Renal cortex interstitium (tissue), 11 donors: ENCODE measurements at regions not wholly inside any gene's neighbourhood (a gene's known extent, or its start where the extent isn't known, plus 50 kb on each side); places are given as distances from the start of the nearest gene placed in this dataset.

ENCODE experiments used
- DNase-seq, 11 donors: peaks; one replicate each; pipeline ENCODE4 v3.0.0-alpha.2; 2013; ENCODE audit warnings: low read depth in 9 of 11, low spot score in 4 of 11; ENCODE audit errors: extremely low read depth in 1 of 11

GRCh38 chr5:125012727-125013451 is 266.4 kb upstream of the ZNF608 start:
- no peak for DNase-seq

DNA sequence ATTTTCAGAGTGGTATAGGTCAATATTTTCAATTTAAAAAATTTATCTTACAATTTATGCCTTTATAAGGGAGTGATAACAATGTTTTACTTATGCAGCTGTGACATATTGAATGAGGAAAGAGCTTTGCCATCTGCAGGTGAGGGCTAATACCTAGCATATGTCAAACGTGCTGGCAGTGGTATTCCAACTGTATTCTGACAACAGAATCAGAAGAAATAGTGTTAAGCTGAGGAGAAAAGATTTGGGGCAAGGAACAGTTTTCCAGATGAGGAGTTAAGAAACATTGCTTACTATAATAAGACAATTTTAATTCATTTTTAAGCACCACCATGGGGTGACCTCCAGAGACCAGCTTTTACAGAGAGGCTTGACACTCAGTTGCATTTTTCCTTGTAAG is 267.8 kb upstream of the ZNF608 start:
- DNase-seq: no peak

DNA sequence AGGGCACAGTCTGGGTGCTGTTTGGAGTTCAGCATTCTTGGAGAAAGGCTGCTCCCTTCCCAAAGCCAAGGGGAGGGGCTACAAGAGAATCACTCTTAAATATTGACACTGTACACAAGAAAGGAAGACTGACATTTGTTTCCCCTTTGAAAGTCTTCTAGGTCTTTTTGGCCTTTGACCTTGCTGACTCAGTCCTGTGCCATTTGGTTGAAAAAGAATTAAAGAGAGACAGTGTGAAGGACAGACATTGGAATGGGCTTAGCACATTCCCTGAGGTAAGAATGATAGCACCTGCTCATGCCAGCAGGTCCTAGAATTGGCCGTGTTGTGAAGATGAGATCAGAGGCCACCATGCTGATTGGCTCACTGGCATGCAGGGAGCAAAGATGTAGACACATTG is 271.4 kb upstream of the ZNF608 start:
- DNase-seq: no peak

DNA sequence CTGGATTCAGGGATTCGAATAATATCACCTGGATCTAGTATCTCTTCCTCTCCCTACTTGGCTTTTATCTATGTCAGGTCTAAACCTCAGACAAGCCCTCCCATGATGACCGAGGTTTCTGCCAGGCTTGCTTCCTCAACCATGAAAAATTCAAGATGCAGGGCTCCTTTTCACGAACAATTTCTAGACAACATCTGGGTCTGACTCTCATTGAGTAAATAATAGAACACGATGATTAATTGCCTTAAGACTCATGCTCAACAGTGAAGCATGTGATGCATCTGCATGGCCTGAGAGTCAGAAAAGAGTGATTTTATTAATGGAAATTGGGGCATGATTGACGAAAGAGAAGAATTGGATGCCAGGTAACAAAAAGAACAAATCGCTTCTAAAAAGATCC is 277.2 kb upstream of the ZNF608 start:
- DNase-seq: no peak

GRCh38 chr5:125026867-125027731 is 280.7 kb upstream of the ZNF608 start:
- no peak for DNase-seq

GRCh38 chr5:125032286-125032685 is 285.8 kb upstream of the ZNF608 start:
- no peak for DNase-seq

GRCh38 chr5:125033602-125034001 is 287.2 kb upstream of the ZNF608 start:
- DNase-seq: no peak

DNA sequence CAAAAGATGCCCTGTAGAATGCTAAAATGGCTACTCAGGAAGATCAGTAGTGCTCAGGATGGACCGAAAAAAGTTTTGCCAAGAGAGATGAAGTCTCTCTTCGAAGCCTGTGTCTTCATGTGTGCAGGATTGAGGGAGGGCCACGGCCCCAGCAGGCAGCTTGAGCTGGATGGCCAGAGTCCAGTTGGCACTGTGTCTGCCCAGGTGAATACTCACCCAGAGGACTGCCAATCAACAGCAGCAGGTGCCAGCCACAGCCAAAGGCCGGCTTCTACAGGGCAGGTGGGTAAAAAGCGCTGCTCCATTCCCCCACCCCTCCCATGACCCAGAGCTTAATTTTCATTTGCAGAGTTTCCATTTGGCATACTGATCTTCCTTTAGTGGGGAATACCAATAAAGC is 287.9 kb upstream of the ZNF608 start:
- DNase-seq: no peak

- DNase-seq: no peak
Observed at GRCh38 chr5:125036494-125036893, 290.1 kb upstream of the ZNF608 start.

GRCh38 chr5:125037020-125037419 is 290.6 kb upstream of the ZNF608 start:
- no peak for DNase-seq

DNA sequence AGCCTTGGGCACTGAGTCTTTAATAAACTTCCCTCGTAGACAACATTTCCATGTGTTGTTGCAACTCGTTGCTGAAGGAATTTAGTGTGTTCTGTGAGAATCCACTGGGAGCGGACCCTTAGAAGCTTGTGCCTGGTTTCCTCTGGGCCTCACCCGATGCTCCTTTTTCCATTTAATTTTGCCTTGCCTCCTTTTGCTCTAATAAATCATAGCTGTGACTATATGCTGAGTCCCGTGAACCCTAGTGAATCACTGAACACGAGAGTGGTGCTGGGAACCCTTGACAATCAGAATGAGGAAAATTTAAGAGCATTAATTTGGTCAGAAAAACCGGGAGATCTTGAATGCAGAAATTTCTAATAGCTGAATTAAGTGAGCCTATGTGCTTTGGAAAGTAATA is 291.1 kb upstream of the ZNF608 start:
- no peak for DNase-seq

- no peak for DNase-seq
Observed at GRCh38 chr5:125038477-125038876, 292.0 kb upstream of the ZNF608 start.

DNA sequence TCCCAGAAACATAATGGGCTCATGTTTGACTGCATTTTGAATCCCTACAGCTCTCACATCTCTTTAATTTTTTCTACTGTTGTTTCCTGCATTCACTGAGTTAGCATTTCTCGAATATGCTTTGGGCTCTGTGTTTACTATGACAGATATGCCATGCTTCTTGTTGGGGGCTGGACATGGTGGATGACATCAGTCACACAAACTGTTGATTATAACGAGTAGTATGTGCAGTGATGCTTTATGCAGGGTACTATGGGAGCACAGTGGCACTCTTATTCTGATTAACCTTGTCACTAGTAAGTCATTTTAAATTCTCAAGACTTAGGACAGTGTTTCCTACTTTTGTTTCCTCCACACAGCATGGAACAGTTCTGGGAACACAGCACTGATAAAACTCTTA is 295.4 kb upstream of the ZNF608 start:
- DNase-seq: no peak

GRCh38 chr5:125042261-125042890 is 295.9 kb upstream of the ZNF608 start:
- DNase-seq: no peak

DNA sequence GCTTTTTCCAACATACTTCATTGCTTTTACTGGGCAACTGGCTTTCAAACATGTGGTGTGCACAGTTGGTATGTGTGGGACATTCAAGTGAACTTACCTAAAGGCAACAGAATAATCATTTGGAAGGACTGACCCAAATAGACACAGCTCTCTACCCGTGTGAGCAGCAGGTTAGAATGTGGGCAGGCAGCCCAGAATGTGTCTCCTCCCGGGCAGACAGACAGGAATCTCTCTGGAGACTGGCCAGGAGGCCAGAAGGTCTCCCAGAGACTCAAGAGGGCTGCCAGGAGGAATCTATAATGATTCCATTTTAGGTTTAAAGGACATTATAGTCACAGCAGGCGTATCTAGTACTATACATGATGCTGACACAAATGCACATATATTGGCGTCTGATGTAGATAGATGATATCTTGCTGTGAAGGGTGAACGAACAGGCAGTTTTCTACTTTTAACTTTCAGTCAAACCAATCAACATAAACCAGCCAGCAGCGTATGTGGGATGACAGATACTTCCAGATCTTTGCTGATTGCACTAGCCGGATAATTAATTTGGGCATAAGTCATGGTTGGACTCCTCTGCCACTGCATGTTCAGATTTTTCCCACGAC is 297.4 kb upstream of the ZNF608 start:
- DNase-seq: peak in 1 of 11 donors; percentile 45

- no peak for DNase-seq
Observed at GRCh38 chr5:125044491-125045282, 298.2 kb upstream of the ZNF608 start.

- DNase-seq: no peak
Observed at GRCh38 chr5:125045646-125046045, 299.2 kb upstream of the ZNF608 start.

DNA sequence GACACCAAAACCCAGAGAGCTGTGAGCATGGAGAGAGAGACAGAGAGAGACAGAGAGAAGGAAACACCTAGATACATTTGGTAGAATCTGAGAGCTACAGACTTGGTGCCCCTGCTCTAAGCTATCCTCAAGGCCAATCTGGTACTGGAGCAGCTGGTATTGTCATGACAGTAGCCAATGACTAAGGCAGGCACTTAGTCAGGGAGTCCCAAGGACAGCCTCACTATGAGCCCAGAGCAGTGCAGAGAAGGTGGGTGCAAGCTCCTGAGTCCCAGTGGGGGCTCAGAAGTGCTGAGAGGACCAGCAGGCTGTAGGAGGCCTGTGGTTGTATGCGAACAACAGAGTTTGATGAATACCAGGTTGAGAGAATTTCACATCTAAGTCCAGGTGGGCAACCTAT is 300.4 kb upstream of the ZNF608 start:
- DNase-seq: no peak

- no peak for DNase-seq
Observed at GRCh38 chr5:125047871-125048270, 301.4 kb upstream of the ZNF608 start.
